LNCAP (cell line): ENCODE measurements at regions not wholly inside any gene's neighbourhood (a gene's known extent, or its start where the extent isn't known, plus 50 kb on each side); places are given as distances from the start of the nearest gene placed in this dataset.

Source experiments
- TF ChIP-seq, protein P1 (sequence below): fragments of 450-650 bp; IDR thresholded peaks from 2 replicates; pipeline ENCODE4 v1.5.1; 2017; ENCODE audit warnings: mild to moderate bottlenecking

DNA sequence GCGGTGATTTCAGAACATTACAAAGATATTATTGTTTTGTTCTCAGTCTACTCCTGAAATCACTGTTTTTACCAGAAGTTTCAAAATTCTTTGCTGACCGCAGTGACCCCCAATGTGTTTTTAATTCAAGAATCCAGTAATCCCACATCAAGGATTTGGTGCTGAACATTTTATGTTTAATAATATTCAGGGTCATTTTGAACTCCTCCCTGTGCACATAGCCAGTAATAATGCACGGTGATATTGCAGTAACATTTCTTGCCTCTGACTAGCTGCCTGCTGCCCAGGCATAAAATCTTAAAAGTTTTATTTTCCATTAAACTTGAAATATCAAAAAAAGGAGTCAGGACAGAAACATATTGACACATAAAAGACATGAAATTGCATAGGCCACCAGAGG, 443.4 kb upstream of the NCAM2 start:
- TF ChIP-seq, protein P1, sequence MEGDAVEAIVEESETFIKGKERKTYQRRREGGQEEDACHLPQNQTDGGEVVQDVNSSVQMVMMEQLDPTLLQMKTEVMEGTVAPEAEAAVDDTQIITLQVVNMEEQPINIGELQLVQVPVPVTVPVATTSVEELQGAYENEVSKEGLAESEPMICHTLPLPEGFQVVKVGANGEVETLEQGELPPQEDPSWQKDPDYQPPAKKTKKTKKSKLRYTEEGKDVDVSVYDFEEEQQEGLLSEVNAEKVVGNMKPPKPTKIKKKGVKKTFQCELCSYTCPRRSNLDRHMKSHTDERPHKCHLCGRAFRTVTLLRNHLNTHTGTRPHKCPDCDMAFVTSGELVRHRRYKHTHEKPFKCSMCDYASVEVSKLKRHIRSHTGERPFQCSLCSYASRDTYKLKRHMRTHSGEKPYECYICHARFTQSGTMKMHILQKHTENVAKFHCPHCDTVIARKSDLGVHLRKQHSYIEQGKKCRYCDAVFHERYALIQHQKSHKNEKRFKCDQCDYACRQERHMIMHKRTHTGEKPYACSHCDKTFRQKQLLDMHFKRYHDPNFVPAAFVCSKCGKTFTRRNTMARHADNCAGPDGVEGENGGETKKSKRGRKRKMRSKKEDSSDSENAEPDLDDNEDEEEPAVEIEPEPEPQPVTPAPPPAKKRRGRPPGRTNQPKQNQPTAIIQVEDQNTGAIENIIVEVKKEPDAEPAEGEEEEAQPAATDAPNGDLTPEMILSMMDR: no peak

DNA sequence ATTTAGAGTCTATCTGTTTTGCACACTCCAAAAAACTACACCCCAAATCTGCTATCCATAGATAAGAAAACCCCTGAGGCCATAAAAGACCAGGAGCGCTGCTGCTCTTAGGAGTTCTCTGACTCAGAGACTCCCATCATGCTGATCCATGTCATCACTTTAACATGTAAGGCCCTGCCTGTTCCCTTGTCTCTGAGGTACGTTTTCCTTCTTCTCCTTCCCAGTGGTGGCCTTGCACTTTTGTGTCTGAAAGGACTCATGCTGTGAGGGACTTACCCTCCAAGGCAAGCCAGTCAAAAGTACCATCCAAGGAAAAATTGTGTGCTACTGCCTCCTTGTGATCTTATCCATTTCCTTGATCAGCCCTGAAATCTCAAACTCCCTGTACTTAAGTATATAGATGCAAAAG, 427.4 kb upstream of the NCAM2 start:
- TF ChIP-seq, protein P1: peak; percentile 23; the same call in 1 of the 2 replicates

DNA sequence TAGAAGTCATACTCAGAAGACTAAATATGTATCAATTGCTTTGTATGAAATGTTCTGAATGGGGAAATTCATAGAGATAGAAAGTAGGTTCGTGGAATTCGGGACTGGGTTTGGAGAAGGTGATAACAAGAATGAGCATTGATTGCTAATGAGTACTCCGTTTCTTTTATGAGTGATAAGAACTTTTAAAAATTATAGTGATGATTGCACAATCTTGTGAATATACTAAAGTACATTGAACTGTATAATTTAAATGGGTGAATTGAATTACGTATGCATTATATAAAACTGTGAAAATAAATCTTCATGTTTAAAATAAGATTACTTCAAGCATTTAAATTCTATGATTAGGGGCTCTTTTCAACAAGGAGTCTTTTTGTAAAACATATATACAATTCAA, 425.6 kb upstream of the NCAM2 start:
- TF ChIP-seq, protein P1: no peak

- TF ChIP-seq, protein P1: no peak
These were observed 416.8 kb upstream of the NCAM2 start for GRCh38 chr21:20581361-20581760.

DNA sequence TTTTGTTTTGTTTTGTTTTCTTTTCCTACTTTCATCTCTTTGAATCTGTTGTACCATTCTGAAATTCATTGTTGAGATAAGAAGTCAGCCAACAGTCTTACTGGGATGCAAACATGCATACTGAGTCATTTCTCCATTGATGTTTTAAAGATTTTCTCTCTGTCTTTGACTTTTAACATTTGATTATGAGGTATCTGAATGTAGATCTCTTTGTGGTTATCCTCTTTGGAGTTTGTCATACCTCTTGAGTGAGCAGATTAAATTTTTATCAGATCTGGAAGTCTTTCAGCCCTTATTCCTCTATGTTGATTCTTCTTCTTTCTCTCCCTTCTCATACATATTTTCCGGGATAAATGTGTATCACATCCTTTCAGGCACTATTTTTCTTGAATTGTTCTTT, 406.9 kb upstream of the NCAM2 start:
- TF ChIP-seq, protein P1: no peak

DNA sequence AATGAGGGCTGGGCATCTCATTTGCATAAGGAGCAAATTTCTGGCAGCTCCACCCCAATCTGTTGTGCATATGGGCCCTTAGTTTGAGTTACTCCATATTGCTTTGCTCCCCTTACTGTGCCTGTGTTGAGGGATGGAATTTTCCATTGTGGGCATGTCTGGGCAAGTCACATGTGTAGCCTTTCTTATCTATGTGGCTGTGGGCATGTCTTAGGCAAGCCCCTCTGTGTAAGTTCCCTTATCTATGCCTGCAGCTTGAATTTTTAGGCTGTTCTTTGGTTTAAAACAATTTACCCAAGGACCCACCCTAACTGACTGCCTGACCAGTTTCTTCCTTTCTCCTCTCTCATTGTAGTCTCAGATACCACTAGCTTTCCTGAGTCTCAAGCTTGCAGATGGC, 405.7 kb upstream of the NCAM2 start:
- TF ChIP-seq, protein P1: no peak

- TF ChIP-seq, protein P1: no peak
These were observed 395.0 kb upstream of the NCAM2 start for GRCh38 chr21:20603236-20603635.

GRCh38 chr21:20611008-20611407, 387.2 kb upstream of the NCAM2 start:
- TF ChIP-seq, protein P1: no peak
